ENCODE measurements at regions not wholly inside any gene's neighbourhood (a gene's known extent, or its start where the extent isn't known, plus 50 kb on each side); places are given as distances from the start of the nearest gene placed in this dataset.
"Not testable (repeated sequence)": the region's sequence is repeated elsewhere in the genome, so short reads cannot be mapped to it uniquely, and the experiment has no call there.

- no peak for DNase-seq (ENCODE audit: low read depth)
- TF ChIP-seq, protein P1, sequence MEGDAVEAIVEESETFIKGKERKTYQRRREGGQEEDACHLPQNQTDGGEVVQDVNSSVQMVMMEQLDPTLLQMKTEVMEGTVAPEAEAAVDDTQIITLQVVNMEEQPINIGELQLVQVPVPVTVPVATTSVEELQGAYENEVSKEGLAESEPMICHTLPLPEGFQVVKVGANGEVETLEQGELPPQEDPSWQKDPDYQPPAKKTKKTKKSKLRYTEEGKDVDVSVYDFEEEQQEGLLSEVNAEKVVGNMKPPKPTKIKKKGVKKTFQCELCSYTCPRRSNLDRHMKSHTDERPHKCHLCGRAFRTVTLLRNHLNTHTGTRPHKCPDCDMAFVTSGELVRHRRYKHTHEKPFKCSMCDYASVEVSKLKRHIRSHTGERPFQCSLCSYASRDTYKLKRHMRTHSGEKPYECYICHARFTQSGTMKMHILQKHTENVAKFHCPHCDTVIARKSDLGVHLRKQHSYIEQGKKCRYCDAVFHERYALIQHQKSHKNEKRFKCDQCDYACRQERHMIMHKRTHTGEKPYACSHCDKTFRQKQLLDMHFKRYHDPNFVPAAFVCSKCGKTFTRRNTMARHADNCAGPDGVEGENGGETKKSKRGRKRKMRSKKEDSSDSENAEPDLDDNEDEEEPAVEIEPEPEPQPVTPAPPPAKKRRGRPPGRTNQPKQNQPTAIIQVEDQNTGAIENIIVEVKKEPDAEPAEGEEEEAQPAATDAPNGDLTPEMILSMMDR (IDR thresholded peaks at IDR 0.05; ENCODE audit: low read depth, low read length, missing control alignments): no peak
- H3K4me3 ChIP-seq (ENCODE audit: low read depth, low read length): no peak overlapping the region
Measured at GRCh38 chrX:47748576-47748975, 88.1 kb upstream of the ZNF81 start.

- no peak overlapping the region for H3K4me3 ChIP-seq (ENCODE audit: low read depth, low read length)
- DNase-seq (ENCODE audit: low read depth): no peak
- TF ChIP-seq, protein P1 (IDR thresholded peaks at IDR 0.05; ENCODE audit: low read depth, low read length, missing control alignments): no peak
Measured at GRCh38 chrX:47746446-47746845, 87.5 kb upstream of the UXT start.

- DNase-seq (ENCODE audit: low read depth): no peak
- TF ChIP-seq, protein P1 (IDR thresholded peaks at IDR 0.05; ENCODE audit: low read depth, low read length, missing control alignments): no peak
- no peak overlapping the region for H3K4me3 ChIP-seq (ENCODE audit: low read depth, low read length)
Measured at GRCh38 chrX:47745416-47745815, 86.4 kb upstream of the UXT start.

DNA sequence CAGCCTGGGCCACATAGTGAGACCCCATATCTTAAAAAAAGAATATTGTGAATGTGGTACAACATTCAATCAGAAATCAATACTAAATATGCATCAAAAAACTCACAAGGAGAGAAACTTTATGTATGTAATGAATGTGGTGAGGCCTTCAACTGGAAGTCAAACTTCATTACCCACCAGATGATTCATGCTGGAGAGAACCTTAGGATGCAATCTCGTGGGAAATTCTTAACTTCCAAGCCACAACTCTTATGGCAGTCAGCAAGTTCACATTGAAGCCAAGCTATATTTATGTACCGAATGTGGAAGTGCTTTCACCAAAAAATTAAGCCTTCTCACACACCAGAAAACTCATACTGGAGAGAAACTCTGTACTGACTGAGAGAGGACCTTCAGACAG lies 84.5 kb upstream of the UXT start:
- H3K4me3 ChIP-seq (ENCODE audit: low read depth, low read length): no peak overlapping the region
- TF ChIP-seq, protein P1 (IDR thresholded peaks at IDR 0.05; ENCODE audit: low read depth, low read length, missing control alignments): no peak
- no peak for DNase-seq (ENCODE audit: low read depth)

- H3K4me3 ChIP-seq (ENCODE audit: low read depth, low read length); DNase-seq (ENCODE audit: low read depth): not testable (repeated sequence)
Measured at GRCh38 chrX:47738870-47739269, 79.9 kb upstream of the UXT start.

GRCh38 chrX:47723689-47724088 lies 64.7 kb upstream of the UXT start:
- no peak overlapping the region for H3K4me3 ChIP-seq (ENCODE audit: low read depth, low read length)
- DNase-seq (ENCODE audit: low read depth): no peak
- TF ChIP-seq, protein P1 (IDR thresholded peaks at IDR 0.05; ENCODE audit: low read depth, low read length, missing control alignments): peak; percentile 25

DNA sequence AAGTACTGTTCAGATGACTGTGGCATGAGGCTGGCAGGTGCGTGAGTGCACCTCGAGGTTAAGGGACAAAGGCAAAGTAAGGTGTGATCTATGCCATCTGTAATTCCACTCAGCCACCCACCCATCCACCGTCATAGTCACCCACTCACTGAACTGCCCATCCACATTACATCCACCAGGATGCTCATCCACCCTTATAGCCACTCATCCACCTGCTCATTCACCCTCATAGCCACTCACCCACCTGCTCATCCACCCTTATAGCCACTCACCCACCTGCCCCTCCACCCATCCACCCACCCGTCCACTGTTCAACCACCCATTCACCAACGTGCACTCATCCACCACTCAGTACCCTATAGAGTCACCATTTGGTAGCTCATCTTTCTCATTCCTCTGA lies 64.1 kb upstream of the UXT start:
- TF ChIP-seq, protein P1 (IDR thresholded peaks at IDR 0.05; ENCODE audit: low read depth, low read length, missing control alignments): no peak
- no peak for DNase-seq (ENCODE audit: low read depth)
- H3K4me3 ChIP-seq (ENCODE audit: low read depth, low read length): no peak overlapping the region

DNA sequence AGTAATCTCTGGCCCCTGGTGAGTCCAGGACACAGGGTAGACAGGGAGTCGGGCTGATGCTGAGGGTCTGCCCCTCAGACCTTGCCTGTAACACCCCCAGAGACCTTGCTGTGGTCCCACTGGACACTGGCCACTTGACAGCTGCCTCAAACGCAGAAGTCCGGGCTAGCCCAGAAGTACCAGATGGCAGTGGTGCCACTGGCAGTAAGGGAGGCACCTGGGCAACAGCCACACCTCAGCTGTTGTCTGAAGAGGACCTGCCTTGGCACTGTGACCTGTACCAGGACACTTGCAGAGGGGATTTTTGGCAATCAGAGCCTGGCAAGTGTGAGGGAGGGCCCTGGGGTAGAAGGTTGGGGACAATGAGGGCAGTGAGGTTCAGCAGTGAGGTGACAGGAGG lies 63.3 kb upstream of the UXT start:
- H3K4me3 ChIP-seq (ENCODE audit: low read depth, low read length): no peak overlapping the region
- TF ChIP-seq, protein P1 (IDR thresholded peaks at IDR 0.05; ENCODE audit: low read depth, low read length, missing control alignments): no peak
- no peak for DNase-seq (ENCODE audit: low read depth)

DNA sequence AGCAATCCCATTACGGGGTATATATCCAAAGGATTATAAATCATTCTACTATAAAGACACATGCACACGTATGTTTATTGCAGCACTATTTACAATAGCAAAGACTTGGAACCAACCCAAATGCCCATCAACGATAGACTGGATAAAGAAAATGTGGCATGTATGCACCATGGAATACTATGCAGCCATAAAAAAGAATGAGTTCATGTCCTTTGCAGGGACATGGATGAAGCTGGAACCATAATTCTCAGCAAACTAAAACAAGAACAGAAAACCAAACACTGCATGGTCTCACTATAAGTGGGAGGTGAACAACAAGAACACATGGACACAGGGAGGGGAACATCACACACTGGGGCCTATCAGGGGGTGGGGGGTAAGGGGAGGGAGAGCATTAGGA lies 56.1 kb upstream of the UXT start:
- not testable (repeated sequence) for H3K4me3 ChIP-seq (ENCODE audit: low read depth, low read length); DNase-seq (ENCODE audit: low read depth)

DNA sequence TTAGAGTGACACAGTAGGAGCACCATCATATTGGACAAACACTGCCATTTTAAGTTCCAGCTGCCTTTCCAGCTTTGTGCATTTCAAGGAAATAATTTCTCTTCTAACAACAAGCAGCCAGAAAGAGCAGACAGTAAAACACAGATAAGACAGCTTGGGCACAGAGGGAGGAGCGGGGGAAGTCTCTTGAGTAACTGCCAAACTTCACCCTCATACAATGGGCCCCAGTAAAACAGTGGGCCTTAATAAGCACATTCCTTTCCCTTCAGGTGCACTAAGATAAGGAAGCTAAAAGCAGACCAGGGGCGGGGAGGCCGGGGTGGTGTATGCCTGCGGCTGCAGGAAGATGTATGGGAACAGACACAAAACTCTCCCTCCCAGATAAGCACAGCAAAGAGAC lies 53.7 kb upstream of the UXT start:
- DNase-seq (ENCODE audit: low read depth): not testable (repeated sequence)

More for the DNA sequence above, 53.7 kb upstream of the UXT start:
- H3K4me3 ChIP-seq (ENCODE audit: low read depth, low read length): not testable (repeated sequence)
